Activated CD8-positive, alpha-beta memory T cell treated with anti-CD3 and anti-CD28 coated beads, Interleukin-2, amount 50 U/mL, for 48 hours (primary cell): ENCODE measurements at regions not wholly inside any gene's neighbourhood (a gene's known extent, or its start where the extent isn't known, plus 50 kb on each side); places are given as distances from the start of the nearest gene placed in this dataset.
"Not testable (repeated sequence)": the region's sequence is repeated elsewhere in the genome, so short reads cannot be mapped to it uniquely, and the experiment has no call there.

Experiments
- DNase-seq: peaks from one replicate; pipeline ENCODE4 v3.0.0-alpha.2; 2020

DNA sequence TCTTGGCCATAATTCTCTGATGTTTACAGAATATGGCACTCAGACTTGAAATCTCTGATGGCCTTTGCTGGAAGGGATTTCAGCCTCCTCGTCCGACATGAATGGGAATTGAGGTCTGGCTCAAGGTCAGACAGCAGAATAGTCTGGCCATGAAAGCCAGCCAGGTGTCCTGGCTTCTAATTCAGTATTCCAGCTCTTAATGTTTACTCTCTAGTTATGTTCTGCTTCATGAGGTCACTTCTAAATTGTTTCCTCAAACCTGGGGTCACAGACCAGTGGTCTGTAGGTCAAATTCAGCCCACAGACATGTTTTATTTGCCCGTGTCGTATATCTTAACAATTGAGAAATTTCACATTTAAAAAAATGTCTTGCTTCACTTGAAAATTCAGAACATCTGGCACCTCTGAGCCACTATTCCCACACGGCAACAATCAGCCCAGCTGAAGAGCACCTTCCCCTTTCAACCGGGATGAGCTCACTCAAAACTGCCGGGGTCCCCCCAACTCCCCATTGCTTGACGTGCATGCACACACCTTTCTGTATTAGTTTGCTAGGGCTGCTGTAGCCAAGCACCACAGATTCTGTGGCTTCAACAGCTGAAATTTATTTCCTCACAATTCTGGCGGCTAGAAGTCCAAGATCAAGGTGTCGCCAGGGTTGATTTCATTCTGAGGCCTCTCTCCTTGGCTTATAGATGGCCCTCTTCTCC, 243.5 kb downstream of the ENC1 start:
- no peak for DNase-seq

- DNase-seq: no peak
These were observed 245.3 kb downstream of the ENC1 start for GRCh38 chr5:74394916-74395880.

- no peak for DNase-seq
These were observed 246.0 kb downstream of the ENC1 start for GRCh38 chr5:74394528-74394915.

DNA sequence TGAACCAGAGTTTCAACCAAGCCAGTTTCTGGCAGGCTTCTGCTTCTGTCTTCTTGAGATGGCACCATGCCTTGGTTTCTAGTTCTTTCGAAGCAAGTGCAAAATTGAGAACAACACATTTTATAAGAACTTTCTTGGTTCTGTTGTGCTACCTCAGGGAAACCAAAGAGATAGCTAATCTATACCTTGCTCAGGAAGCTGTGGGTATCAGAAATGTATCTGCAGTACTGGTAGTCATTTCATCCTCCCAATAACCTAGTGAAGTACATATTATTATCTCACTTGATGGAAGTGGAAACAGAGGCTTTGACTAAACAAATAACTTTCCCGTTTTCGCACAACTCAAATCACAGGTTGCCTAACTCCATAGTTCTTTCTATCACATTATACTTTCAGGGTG, 246.6 kb downstream of the ENC1 start:
- no peak for DNase-seq

GRCh38 chr5:74392711-74393351, 247.7 kb downstream of the ENC1 start:
- no peak for DNase-seq

DNA sequence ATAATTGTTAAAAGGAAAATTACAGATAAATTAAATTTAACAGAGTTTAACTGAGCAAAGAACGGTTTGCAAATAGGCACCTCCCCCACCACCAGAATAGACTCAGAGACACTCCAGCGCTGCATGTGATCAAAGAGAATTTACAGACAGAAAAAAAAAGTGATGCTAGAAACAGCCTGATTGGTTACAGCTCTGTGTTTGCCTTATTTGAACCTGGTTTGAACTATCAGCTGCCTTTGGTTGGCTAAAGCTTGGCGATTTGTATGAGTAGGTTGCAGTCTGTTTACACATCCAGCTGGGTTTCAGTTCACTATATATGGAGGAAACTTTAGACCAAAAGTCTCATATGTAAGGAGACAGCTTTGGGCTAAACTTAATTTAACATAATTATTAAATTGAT, 249.1 kb downstream of the ENC1 start:
- no peak for DNase-seq

GRCh38 chr5:74390822-74391221, 249.7 kb downstream of the ENC1 start:
- no peak for DNase-seq

DNA sequence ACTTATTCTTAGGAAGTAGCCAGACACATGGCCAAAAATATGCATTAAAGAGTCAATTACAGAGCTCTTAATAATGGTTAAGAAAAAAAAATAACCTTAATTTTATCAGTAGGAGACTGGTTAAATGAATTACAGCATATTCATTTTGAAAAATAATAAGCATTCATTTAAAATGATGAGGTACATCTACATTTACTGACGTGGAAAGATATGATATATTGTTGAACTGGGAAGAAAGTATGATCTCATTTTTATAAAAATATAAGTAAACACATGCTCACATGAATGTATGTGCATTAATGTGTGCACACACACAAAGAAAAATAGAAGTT, 250.3 kb downstream of the ENC1 start:
- no peak for DNase-seq

DNA sequence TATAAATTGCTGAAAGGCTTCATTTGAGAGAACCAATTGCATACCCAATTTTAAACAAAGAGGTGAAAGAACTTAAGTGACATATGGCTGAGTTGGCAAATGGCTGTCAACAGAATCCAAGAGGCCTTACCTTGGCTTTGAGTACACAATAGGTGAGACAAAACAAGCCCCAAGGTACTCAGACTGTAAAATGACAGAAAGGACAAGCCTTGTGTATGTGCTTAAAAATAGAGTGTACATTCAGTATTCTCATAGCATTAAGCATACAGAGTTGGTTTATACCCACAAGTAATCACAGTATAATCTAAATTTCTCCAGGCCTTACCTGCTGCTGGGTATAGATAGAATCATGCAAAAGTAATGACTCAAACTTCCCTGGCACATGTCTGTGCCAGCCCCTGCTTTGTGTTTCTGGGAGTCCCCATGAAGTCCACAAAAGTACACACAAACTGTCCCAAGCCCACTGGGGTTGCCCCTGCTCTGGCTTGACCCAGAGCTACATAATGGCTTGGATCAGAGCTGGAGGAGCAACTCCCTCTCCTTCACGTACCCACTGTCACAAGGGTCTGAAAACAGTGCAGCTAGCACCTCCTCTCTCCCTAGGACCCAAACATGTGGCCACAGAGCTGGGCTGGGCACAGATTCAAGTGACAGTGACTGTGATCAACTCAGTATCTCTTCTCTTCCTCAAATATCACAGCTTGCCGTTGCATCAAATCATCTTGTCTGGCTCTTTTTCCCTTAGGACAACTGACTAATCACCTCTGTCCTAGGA, 250.8 kb downstream of the ENC1 start:
- no peak for DNase-seq

- DNase-seq: not testable (repeated sequence)
These were observed 252.1 kb downstream of the ENC1 start for GRCh38 chr5:74388411-74388810.

- no peak for DNase-seq
These were observed 253.8 kb downstream of the ENC1 start for GRCh38 chr5:74386571-74387334.

DNA sequence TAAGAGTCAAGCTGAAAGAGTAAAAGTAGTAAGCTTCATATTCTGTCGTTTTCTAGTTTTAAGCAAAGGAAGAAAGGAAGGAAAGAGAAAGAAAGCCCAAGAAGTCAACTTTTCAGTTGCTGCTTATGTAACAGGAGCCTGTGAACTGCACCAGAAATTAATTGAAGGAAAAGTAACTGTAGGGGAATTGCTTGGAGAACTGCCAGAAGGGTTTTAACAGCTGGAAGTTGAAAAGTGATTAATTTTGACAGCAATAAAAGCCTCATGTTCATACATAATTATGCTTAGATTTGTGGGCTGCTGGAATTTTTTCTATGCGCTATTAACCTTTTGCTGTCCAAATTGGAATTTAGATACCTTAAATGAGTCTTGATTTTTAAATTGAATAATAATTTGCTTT, 255.7 kb downstream of the ENC1 start:
- DNase-seq: no peak

GRCh38 chr5:74382987-74383593, 257.4 kb downstream of the ENC1 start:
- DNase-seq: no peak

GRCh38 chr5:74382123-74382855, 258.2 kb downstream of the ENC1 start:
- DNase-seq: no peak

- DNase-seq: no peak
These were observed 260.3 kb downstream of the ENC1 start for GRCh38 chr5:74380193-74380592.

DNA sequence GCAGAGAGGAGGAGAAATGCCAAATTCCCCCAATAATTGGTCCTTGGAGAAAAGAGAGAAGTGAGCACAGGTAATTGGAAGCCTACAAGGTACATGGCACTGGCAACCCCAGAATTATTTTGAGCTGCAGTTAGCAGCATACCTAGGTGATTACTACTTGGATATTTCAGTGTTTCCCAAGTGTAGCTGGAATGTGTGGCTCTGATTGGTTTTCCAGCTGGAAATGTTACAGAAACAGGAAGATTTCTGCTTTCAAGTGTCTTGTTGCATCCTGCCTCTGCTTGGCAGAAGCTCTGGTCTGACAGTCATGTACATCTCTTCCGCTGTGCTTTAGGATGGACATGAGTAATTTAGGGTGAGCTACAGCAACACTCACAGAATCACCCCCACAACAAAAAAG, 262.1 kb downstream of the ENC1 start:
- no peak for DNase-seq

- no peak for DNase-seq
These were observed 264.3 kb downstream of the ENC1 start for GRCh38 chr5:74376187-74376586.

GRCh38 chr5:74375271-74375670, 265.3 kb downstream of the ENC1 start:
- DNase-seq: no peak

DNA sequence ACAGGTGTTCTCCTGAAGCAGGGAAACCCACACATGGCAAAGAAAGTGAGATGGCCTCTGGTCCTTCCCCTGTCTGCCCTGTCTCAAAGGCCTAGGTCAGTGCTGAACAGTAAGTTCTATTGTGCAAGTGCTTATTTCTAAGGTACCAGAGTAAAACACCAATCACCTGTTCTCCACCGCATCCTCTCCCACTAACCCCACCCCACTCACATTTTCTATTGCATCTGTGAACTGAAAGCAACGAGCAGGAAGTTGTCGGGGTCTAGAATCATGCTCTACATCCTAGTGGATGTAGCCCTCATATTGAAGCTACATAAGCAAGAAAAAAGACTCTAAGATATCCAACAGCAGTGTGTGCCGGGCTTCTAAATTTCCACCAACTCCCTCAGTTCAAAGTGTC, 265.9 kb downstream of the ENC1 start:
- DNase-seq: no peak

GRCh38 chr5:74373076-74373475, 267.5 kb downstream of the ENC1 start:
- no peak for DNase-seq

- no peak for DNase-seq
These were observed 267.9 kb downstream of the ENC1 start for GRCh38 chr5:74372502-74373064.
